ENCODE measurements at regions not wholly inside any gene's neighbourhood (a gene's known extent, or its start where the extent isn't known, plus 50 kb on each side); places are given as distances from the start of the nearest gene placed in this dataset.

- TF ChIP-seq CTCF (IDR thresholded peaks at IDR 0.05) = no peak
- no peaks in the 10 kb centered on the region for H3K4me1 ChIP-seq (ENCODE audit: low read depth)
- intact Hi-C loops (cut with DNase I, micrococcal nuclease) = no loop called here
- no peak overlapping the region for H3K4me3 ChIP-seq
- no peak for ATAC-seq
- H3K36me3 ChIP-seq (ENCODE audit: low read depth) = no peaks in the 10 kb centered on the region
- H3K9me3 ChIP-seq = peaks cover 12% of the 10 kb centered on the region
- no peak for DNase-seq
Measured at GRCh38 chr4:126137782-126138170, 823.0 kb downstream of the FAT4 start.

GRCh38 chr4:126144543-126145237, 829.9 kb downstream of the FAT4 start:
- intact Hi-C loops (cut with DNase I, micrococcal nuclease) = no loop called here
- TF ChIP-seq CTCF (IDR thresholded peaks at IDR 0.05) = no peak
- Histone ChIP-seq H3K36me3 (ENCODE audit: low read depth) (no peaks in the 10 kb centered on the region), H3K4me3 (no peak overlapping the region), H3K9me3 (peaks cover 2% of the 10 kb centered on the region), H3K4me1 (ENCODE audit: low read depth) (no peaks in the 10 kb centered on the region)
- ATAC-seq (no peak), DNase-seq (no peak)

- ATAC-seq = no peak
- Histone ChIP-seq H3K4me3 (no peak overlapping the region), H3K4me1 (ENCODE audit: low read depth) (no peaks in the 10 kb centered on the region), H3K36me3 (ENCODE audit: low read depth) (no peaks in the 10 kb centered on the region), H3K9me3 (peaks cover 2% of the 10 kb centered on the region)
- no peak for TF ChIP-seq CTCF (IDR thresholded peaks at IDR 0.05)
- no peak for DNase-seq
- intact Hi-C loops (cut with DNase I, micrococcal nuclease) = no loop called here
Measured at GRCh38 chr4:126168484-126168883, 853.7 kb downstream of the FAT4 start.

GRCh38 chr4:126172126-126172525, 857.4 kb downstream of the FAT4 start:
- no peak for TF ChIP-seq CTCF (IDR thresholded peaks at IDR 0.05)
- Histone ChIP-seq H3K36me3 (ENCODE audit: low read depth) (no peaks in the 10 kb centered on the region), H3K4me1 (ENCODE audit: low read depth) (no peaks in the 10 kb centered on the region), H3K9me3 (peaks cover 2% of the 10 kb centered on the region), H3K4me3 (no peak overlapping the region)
- ATAC-seq (no peak), DNase-seq (no peak)
- intact Hi-C loops (cut with DNase I, micrococcal nuclease) = no loop called here

- no peak for DNase-seq
- Histone ChIP-seq H3K9me3 (peaks cover 2% of the 10 kb centered on the region), H3K4me1 (ENCODE audit: low read depth) (no peaks in the 10 kb centered on the region), H3K36me3 (ENCODE audit: low read depth) (no peaks in the 10 kb centered on the region), H3K4me3 (no peak overlapping the region)
- ATAC-seq = no peak
- intact Hi-C loops (cut with DNase I, micrococcal nuclease) = no loop called here
- no peak for TF ChIP-seq CTCF (IDR thresholded peaks at IDR 0.05)
Measured at GRCh38 chr4:126174627-126175026, 859.9 kb downstream of the FAT4 start.

- DNase-seq (no peak), ATAC-seq (no peak)
- H3K4me1 ChIP-seq (ENCODE audit: low read depth) = no peaks in the 10 kb centered on the region
- H3K4me3 ChIP-seq = peak overlapping the region; percentile 4
- intact Hi-C loops (cut with DNase I, micrococcal nuclease) = no loop called here
- peaks cover 3% of the 10 kb centered on the region for H3K9me3 ChIP-seq
- no peaks in the 10 kb centered on the region for H3K36me3 ChIP-seq (ENCODE audit: low read depth)
- no peak for TF ChIP-seq CTCF (IDR thresholded peaks at IDR 0.05)
Measured at GRCh38 chr4:126180642-126181041, 865.9 kb downstream of the FAT4 start.
